Activated B cell treated with CpG ODN at 0.5 μM for 24 hours (primary cell): ENCODE measurements at regions not wholly inside any gene's neighbourhood (a gene's known extent, or its start where the extent isn't known, plus 50 kb on each side); places are given as distances from the start of the nearest gene placed in this dataset.

Experiments
- ATAC-seq: fragments of 200-7000 bp; cut with Tn5 transposase; one replicate; pipeline ENCODE4 v1.10.0; 2021; ENCODE audit warnings: low read depth, mild to moderate bottlenecking, moderate library complexity
- CTCF ChIA-PET: fragments of 350-600 bp; sonication (Branson Sonifier 250); formaldehyde crosslinking; loops from one replicate; lab custom pipeline; 2021; ENCODE audit warnings: antibody characterized with exemption; lab: Charles Lee
- POLR2A ChIA-PET: fragments of 350-600 bp; sonication (Branson Sonifier 250); formaldehyde crosslinking; loops from one replicate; lab custom pipeline; 2021; ENCODE audit warnings: antibody characterized with exemption; lab: Charles Lee
- DNase-seq: peaks from one replicate; pipeline ENCODE4 v3.0.0; 2022
- H3K27ac Mint-ChIP-seq: one replicate; pipeline ENCODE4 v1.8.0; 2020; ENCODE audit warnings: mixed read lengths
- H3K27me3 Mint-ChIP-seq: one replicate; pipeline ENCODE4 v1.8.0; 2021; ENCODE audit warnings: mixed read lengths
- H3K36me3 Mint-ChIP-seq: one replicate; pipeline ENCODE4 v1.8.0; 2021; ENCODE audit warnings: low read depth, mixed read lengths
- H3K4me1 Mint-ChIP-seq: one replicate; pipeline ENCODE4 v1.8.0; 2021; ENCODE audit warnings: mixed read lengths
- H3K4me3 Mint-ChIP-seq: one replicate; pipeline ENCODE4 v1.8.0; 2020; ENCODE audit warnings: mild to moderate bottlenecking, mixed read lengths
- H3K9me3 Mint-ChIP-seq: one replicate; pipeline ENCODE4 v1.8.0; 2020; ENCODE audit warnings: mixed read lengths
- CTCF ChIP-seq: fragments of 200-600 bp; IDR thresholded peaks from one replicate; pipeline ENCODE4 v1.8.0; 2022; ENCODE audit warnings: antibody characterized with exemption, mild to moderate bottlenecking
- intact Hi-C: fragments of 100-400 bp; cut with micrococcal nuclease; formaldehyde crosslinking; loops from one replicate; pipeline ENCODE4 v1.15.1; 2024

GRCh38 chr15:53324061-53324460 lies 435.4 kb downstream of the WDR72 start:
- no peak for DNase-seq
- ChIA-PET CTCF (no interaction called here), POLR2A (no interaction called here)
- Mint-ChIP-seq H3K4me1 (no peaks in the 10 kb centered on the region), H3K27me3 (no peaks in the 10 kb centered on the region), H3K9me3 (no peaks in the 10 kb centered on the region), H3K27ac (no peak overlapping the region), H3K36me3 (no peaks in the 10 kb centered on the region), H3K4me3 (no peak overlapping the region)
- TF ChIP-seq CTCF = no peak
- ATAC-seq = no peak
- intact Hi-C loops = no loop called here

- TF ChIP-seq CTCF = no peak
- POLR2A ChIA-PET = no interaction called here
- Mint-ChIP-seq H3K27ac (no peak overlapping the region), H3K9me3 (no peaks in the 10 kb centered on the region), H3K27me3 (no peaks in the 10 kb centered on the region), H3K36me3 (no peaks in the 10 kb centered on the region), H3K4me3 (no peak overlapping the region), H3K4me1 (no peaks in the 10 kb centered on the region)
- intact Hi-C loops = no loop called here
- DNase-seq (no peak), ATAC-seq (no peak)
- CTCF ChIA-PET = no interaction called here
Observed at GRCh38 chr15:53323191-53323590, 436.3 kb downstream of the WDR72 start.

- no peaks in the 10 kb centered on the region for H3K9me3 Mint-ChIP-seq
- POLR2A ChIA-PET = no interaction called here
- no peak for ATAC-seq
- H3K27ac Mint-ChIP-seq = no peak overlapping the region
- no peak for TF ChIP-seq CTCF
- intact Hi-C loops = no loop called here
- H3K36me3 Mint-ChIP-seq = no peaks in the 10 kb centered on the region
- CTCF ChIA-PET = no interaction called here
- no peak for DNase-seq
- H3K27me3 Mint-ChIP-seq = no peaks in the 10 kb centered on the region
- no peak overlapping the region for H3K4me3 Mint-ChIP-seq
- no peaks in the 10 kb centered on the region for H3K4me1 Mint-ChIP-seq
Observed at GRCh38 chr15:53320816-53321215, 438.6 kb downstream of the WDR72 start.

- DNase-seq = no peak
- Mint-ChIP-seq H3K4me3 (no peak overlapping the region), H3K27ac (no peak overlapping the region), H3K9me3 (no peaks in the 10 kb centered on the region), H3K4me1 (no peaks in the 10 kb centered on the region), H3K27me3 (no peaks in the 10 kb centered on the region), H3K36me3 (no peaks in the 10 kb centered on the region)
- ChIA-PET POLR2A (no interaction called here), CTCF (no interaction called here)
- intact Hi-C loops = no loop called here
- ATAC-seq = no peak
- no peak for TF ChIP-seq CTCF
Observed at GRCh38 chr15:53312707-53313106, 446.8 kb downstream of the WDR72 start.

- ATAC-seq = no peak
- ChIA-PET POLR2A (no interaction called here), CTCF (no interaction called here)
- intact Hi-C loops = no loop called here
- Mint-ChIP-seq H3K36me3 (no peaks in the 10 kb centered on the region), H3K4me1 (no peaks in the 10 kb centered on the region), H3K27me3 (no peaks in the 10 kb centered on the region), H3K27ac (no peak overlapping the region), H3K4me3 (no peak overlapping the region), H3K9me3 (no peaks in the 10 kb centered on the region)
- no peak for DNase-seq
- TF ChIP-seq CTCF = no peak
Observed at GRCh38 chr15:53310709-53311108, 448.8 kb downstream of the WDR72 start.
